ENCODE measurements at regions not wholly inside any gene's neighbourhood (a gene's known extent, or its start where the extent isn't known, plus 50 kb on each side); places are given as distances from the start of the nearest gene placed in this dataset.

- Histone ChIP-seq H3K4me3 (ENCODE audit: low read length in 2 of 2) (no peak overlapping the region), H3K36me3 (ENCODE audit: control insufficient read depth in 2 of 2, insufficient read depth in 2 of 2, low read length in 2 of 2) (no peaks in the 10 kb centered on the region), H3K27me3 (ENCODE audit: control insufficient read depth in 2 of 2, insufficient read depth in 2 of 2, low read length in 2 of 2) (no peaks in the 10 kb centered on the region), H3K9ac (ENCODE audit: low read depth in 1 of 2, low read length in 2 of 2) (no peak overlapping the region), H3K4me1 (ENCODE audit: control insufficient read depth in 2 of 2, insufficient read depth in 2 of 2, low read length in 2 of 2) (no peaks in the 10 kb centered on the region), H3K9me3 (ENCODE audit: control insufficient read depth in 2 of 2, low read length in 2 of 2) (no peaks in the 10 kb centered on the region), H3K27ac (ENCODE audit: low read depth in 2 of 2, low read length in 2 of 2) (no peak overlapping the region)
These were observed 337.3 kb upstream of the ARRDC4 start for GRCh38 chr15:97623091-97623661.

DNA sequence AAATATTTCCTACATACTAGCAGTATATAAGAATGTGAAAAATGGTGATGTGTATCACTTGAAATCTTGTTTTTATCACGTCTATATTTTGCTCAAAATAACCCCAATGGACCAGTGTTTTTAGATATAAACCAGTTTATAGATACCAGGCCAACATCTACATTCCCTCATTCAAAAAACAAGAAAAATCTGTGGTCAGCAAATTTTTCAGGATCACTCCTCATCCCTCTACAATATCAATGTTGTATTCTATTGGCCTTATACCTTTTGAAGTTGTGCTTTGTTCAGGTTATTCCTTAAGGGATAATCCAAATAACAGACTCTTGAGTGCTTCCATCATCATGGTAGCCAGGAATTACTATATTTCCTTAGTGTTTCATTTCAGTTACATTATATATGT lies 332.9 kb upstream of the ARRDC4 start:
- H3K27me3 ChIP-seq (ENCODE audit: control insufficient read depth in 2 of 2, insufficient read depth in 2 of 2, low read length in 2 of 2) = no peaks in the 10 kb centered on the region
- no peaks in the 10 kb centered on the region for H3K9me3 ChIP-seq (ENCODE audit: control insufficient read depth in 2 of 2, low read length in 2 of 2)
- H3K9ac ChIP-seq (ENCODE audit: low read depth in 1 of 2, low read length in 2 of 2) = no peak overlapping the region
- no peaks in the 10 kb centered on the region for H3K36me3 ChIP-seq (ENCODE audit: control insufficient read depth in 2 of 2, insufficient read depth in 2 of 2, low read length in 2 of 2)
- H3K4me1 ChIP-seq (ENCODE audit: control insufficient read depth in 2 of 2, insufficient read depth in 2 of 2, low read length in 2 of 2) = no peaks in the 10 kb centered on the region
- no peak overlapping the region for H3K4me3 ChIP-seq (ENCODE audit: low read length in 2 of 2)
- H3K27ac ChIP-seq (ENCODE audit: low read depth in 2 of 2, low read length in 2 of 2) = no peak overlapping the region

DNA sequence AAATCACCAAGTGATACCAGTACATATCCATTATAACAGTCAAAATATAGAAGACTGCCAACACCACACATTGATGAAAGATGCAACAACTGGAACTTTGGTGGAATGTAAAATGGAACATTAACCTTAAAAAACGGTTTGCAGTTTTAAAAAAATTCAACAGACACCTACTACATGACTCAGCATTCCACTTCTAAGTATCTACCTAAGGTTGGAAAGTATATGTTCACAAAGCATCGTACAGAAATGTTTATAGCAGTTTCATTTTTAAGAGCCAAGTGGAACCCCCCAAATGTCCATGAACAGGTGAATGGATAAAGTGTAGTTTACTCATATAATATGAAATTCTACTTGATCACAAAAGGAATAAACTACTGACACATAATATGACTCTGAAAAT lies 314.7 kb upstream of the ARRDC4 start:
- no peaks in the 10 kb centered on the region for H3K9me3 ChIP-seq (ENCODE audit: control insufficient read depth in 2 of 2, low read length in 2 of 2)
- no peak overlapping the region for H3K9ac ChIP-seq (ENCODE audit: low read depth in 1 of 2, low read length in 2 of 2)
- no peaks in the 10 kb centered on the region for H3K36me3 ChIP-seq (ENCODE audit: control insufficient read depth in 2 of 2, insufficient read depth in 2 of 2, low read length in 2 of 2)
- H3K27me3 ChIP-seq (ENCODE audit: control insufficient read depth in 2 of 2, insufficient read depth in 2 of 2, low read length in 2 of 2) = no peaks in the 10 kb centered on the region
- no peaks in the 10 kb centered on the region for H3K4me1 ChIP-seq (ENCODE audit: control insufficient read depth in 2 of 2, insufficient read depth in 2 of 2, low read length in 2 of 2)
- no peak overlapping the region for H3K4me3 ChIP-seq (ENCODE audit: low read length in 2 of 2)
- H3K27ac ChIP-seq (ENCODE audit: low read depth in 2 of 2, low read length in 2 of 2) = no peak overlapping the region

GRCh38 chr15:97648728-97649127 lies 311.8 kb upstream of the ARRDC4 start:
- Histone ChIP-seq H3K27me3 (ENCODE audit: control insufficient read depth in 2 of 2, insufficient read depth in 2 of 2, low read length in 2 of 2) (no peaks in the 10 kb centered on the region), H3K9ac (ENCODE audit: low read depth in 1 of 2, low read length in 2 of 2) (no peak overlapping the region), H3K36me3 (ENCODE audit: control insufficient read depth in 2 of 2, insufficient read depth in 2 of 2, low read length in 2 of 2) (no peaks in the 10 kb centered on the region), H3K4me1 (ENCODE audit: control insufficient read depth in 2 of 2, insufficient read depth in 2 of 2, low read length in 2 of 2) (peaks cover 0 to 4% of the 10 kb centered on the region in 2 donors), H3K9me3 (ENCODE audit: control insufficient read depth in 2 of 2, low read length in 2 of 2) (no peaks in the 10 kb centered on the region), H3K27ac (ENCODE audit: low read depth in 2 of 2, low read length in 2 of 2) (no peak overlapping the region), H3K4me3 (ENCODE audit: low read length in 2 of 2) (no peak overlapping the region)

DNA sequence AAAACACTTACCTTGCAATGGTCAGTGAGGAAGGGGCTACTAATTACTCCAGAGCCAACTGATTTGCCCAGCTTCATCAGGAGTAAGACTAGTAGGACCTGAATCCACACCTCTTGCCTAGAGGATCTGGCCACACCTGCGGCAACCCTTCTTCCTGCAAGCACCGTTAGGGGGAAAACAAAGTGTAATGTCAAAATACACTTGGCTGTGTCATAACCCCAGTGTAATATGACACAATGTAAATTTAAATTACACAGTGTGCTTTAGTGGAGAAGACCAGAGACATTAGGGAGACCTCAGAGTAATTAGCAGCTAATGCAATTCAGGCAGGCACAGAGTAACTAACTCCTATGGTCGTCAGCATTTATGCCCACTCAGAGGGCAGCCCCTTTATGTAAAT lies 308.5 kb upstream of the ARRDC4 start:
- no peak overlapping the region for H3K9ac ChIP-seq (ENCODE audit: low read depth in 1 of 2, low read length in 2 of 2)
- H3K27ac ChIP-seq (ENCODE audit: low read depth in 2 of 2, low read length in 2 of 2) = no peak overlapping the region
- no peak overlapping the region for H3K4me3 ChIP-seq (ENCODE audit: low read length in 2 of 2)
- H3K4me1 ChIP-seq (ENCODE audit: control insufficient read depth in 2 of 2, insufficient read depth in 2 of 2, low read length in 2 of 2) = peaks cover 0 to 4% of the 10 kb centered on the region in 2 donors
- peaks cover 0 to 3% of the 10 kb centered on the region in 2 donors for H3K27me3 ChIP-seq (ENCODE audit: control insufficient read depth in 2 of 2, insufficient read depth in 2 of 2, low read length in 2 of 2)
- no peaks in the 10 kb centered on the region for H3K9me3 ChIP-seq (ENCODE audit: control insufficient read depth in 2 of 2, low read length in 2 of 2)
- H3K36me3 ChIP-seq (ENCODE audit: control insufficient read depth in 2 of 2, insufficient read depth in 2 of 2, low read length in 2 of 2) = no peaks in the 10 kb centered on the region

- H3K27me3 ChIP-seq (ENCODE audit: control insufficient read depth in 2 of 2, insufficient read depth in 2 of 2, low read length in 2 of 2) = peaks cover 0 to 3% of the 10 kb centered on the region in 2 donors
- H3K9me3 ChIP-seq (ENCODE audit: control insufficient read depth in 2 of 2, low read length in 2 of 2) = no peaks in the 10 kb centered on the region
- H3K9ac ChIP-seq (ENCODE audit: low read depth in 1 of 2, low read length in 2 of 2) = peak overlapping the region in 1 of 2 donors; percentile 43
- peaks cover 0 to 4% of the 10 kb centered on the region in 2 donors for H3K4me1 ChIP-seq (ENCODE audit: control insufficient read depth in 2 of 2, insufficient read depth in 2 of 2, low read length in 2 of 2)
- H3K36me3 ChIP-seq (ENCODE audit: control insufficient read depth in 2 of 2, insufficient read depth in 2 of 2, low read length in 2 of 2) = no peaks in the 10 kb centered on the region
- peak overlapping the region; percentile 49 for H3K4me3 ChIP-seq (ENCODE audit: low read length in 2 of 2)
- no peak overlapping the region for H3K27ac ChIP-seq (ENCODE audit: low read depth in 2 of 2, low read length in 2 of 2)
These were observed 307.8 kb upstream of the ARRDC4 start for GRCh38 chr15:97652700-97653167.

- Histone ChIP-seq H3K27me3 (ENCODE audit: control insufficient read depth in 2 of 2, insufficient read depth in 2 of 2, low read length in 2 of 2) (peaks cover 0 to 3% of the 10 kb centered on the region in 2 donors), H3K4me3 (ENCODE audit: low read length in 2 of 2) (no peak overlapping the region), H3K9ac (ENCODE audit: low read depth in 1 of 2, low read length in 2 of 2) (no peak overlapping the region), H3K9me3 (ENCODE audit: control insufficient read depth in 2 of 2, low read length in 2 of 2) (no peaks in the 10 kb centered on the region), H3K4me1 (ENCODE audit: control insufficient read depth in 2 of 2, insufficient read depth in 2 of 2, low read length in 2 of 2) (peaks cover 0 to 4% of the 10 kb centered on the region in 2 donors), H3K36me3 (ENCODE audit: control insufficient read depth in 2 of 2, insufficient read depth in 2 of 2, low read length in 2 of 2) (no peaks in the 10 kb centered on the region), H3K27ac (ENCODE audit: low read depth in 2 of 2, low read length in 2 of 2) (no peak overlapping the region)
These were observed 306.6 kb upstream of the ARRDC4 start for GRCh38 chr15:97653896-97654295.

- H3K9ac ChIP-seq (ENCODE audit: low read depth in 1 of 2, low read length in 2 of 2) = no peak overlapping the region
- peaks cover 0 to 4% of the 10 kb centered on the region in 2 donors for H3K4me1 ChIP-seq (ENCODE audit: control insufficient read depth in 2 of 2, insufficient read depth in 2 of 2, low read length in 2 of 2)
- H3K27ac ChIP-seq (ENCODE audit: low read depth in 2 of 2, low read length in 2 of 2) = no peak overlapping the region
- H3K36me3 ChIP-seq (ENCODE audit: control insufficient read depth in 2 of 2, insufficient read depth in 2 of 2, low read length in 2 of 2) = no peaks in the 10 kb centered on the region
- H3K27me3 ChIP-seq (ENCODE audit: control insufficient read depth in 2 of 2, insufficient read depth in 2 of 2, low read length in 2 of 2) = peaks cover 0 to 3% of the 10 kb centered on the region in 2 donors
- no peaks in the 10 kb centered on the region for H3K9me3 ChIP-seq (ENCODE audit: control insufficient read depth in 2 of 2, low read length in 2 of 2)
- no peak overlapping the region for H3K4me3 ChIP-seq (ENCODE audit: low read length in 2 of 2)
These were observed 305.9 kb upstream of the ARRDC4 start for GRCh38 chr15:97654481-97655076.

DNA sequence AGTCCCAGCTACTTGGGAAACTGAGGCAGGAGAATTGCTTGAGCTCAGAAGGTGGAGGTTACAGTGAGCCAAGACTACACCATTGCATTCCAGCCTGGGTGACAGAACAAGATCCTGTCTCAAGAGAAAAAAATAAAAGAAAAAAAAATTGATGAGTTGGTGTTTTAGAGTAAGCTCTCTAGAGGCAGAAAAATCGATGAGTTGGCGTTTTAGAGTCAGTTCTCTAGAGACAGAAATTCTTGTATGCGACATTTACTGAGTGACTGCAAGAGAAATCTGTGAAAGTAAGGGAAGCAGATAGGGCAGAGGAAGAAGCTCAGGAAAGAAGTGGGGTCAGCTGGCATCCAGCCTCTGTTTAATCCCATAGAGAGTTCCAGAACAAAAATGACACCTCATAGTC lies 298.7 kb upstream of the ARRDC4 start:
- no peaks in the 10 kb centered on the region for H3K9me3 ChIP-seq (ENCODE audit: control insufficient read depth in 2 of 2, low read length in 2 of 2)

GRCh38 chr15:97672586-97672985 lies 287.9 kb upstream of the ARRDC4 start:
- Histone ChIP-seq H3K27ac (ENCODE audit: low read depth in 2 of 2, low read length in 2 of 2) (no peak overlapping the region), H3K36me3 (ENCODE audit: control insufficient read depth in 2 of 2, insufficient read depth in 2 of 2, low read length in 2 of 2) (no peaks in the 10 kb centered on the region), H3K4me1 (ENCODE audit: control insufficient read depth in 2 of 2, insufficient read depth in 2 of 2, low read length in 2 of 2) (no peaks in the 10 kb centered on the region), H3K9ac (ENCODE audit: low read depth in 1 of 2, low read length in 2 of 2) (no peak overlapping the region), H3K9me3 (ENCODE audit: control insufficient read depth in 2 of 2, low read length in 2 of 2) (no peaks in the 10 kb centered on the region), H3K4me3 (ENCODE audit: low read length in 2 of 2) (no peak overlapping the region), H3K27me3 (ENCODE audit: control insufficient read depth in 2 of 2, insufficient read depth in 2 of 2, low read length in 2 of 2) (no peaks in the 10 kb centered on the region)

More for the DNA sequence above, 298.7 kb upstream of the ARRDC4 start:
- Histone ChIP-seq H3K27ac (ENCODE audit: low read depth in 2 of 2, low read length in 2 of 2) (no peak overlapping the region), H3K9ac (ENCODE audit: low read depth in 1 of 2, low read length in 2 of 2) (no peak overlapping the region), H3K4me3 (ENCODE audit: low read length in 2 of 2) (no peak overlapping the region), H3K27me3 (ENCODE audit: control insufficient read depth in 2 of 2, insufficient read depth in 2 of 2, low read length in 2 of 2) (no peaks in the 10 kb centered on the region), H3K4me1 (ENCODE audit: control insufficient read depth in 2 of 2, insufficient read depth in 2 of 2, low read length in 2 of 2) (no peaks in the 10 kb centered on the region), H3K36me3 (ENCODE audit: control insufficient read depth in 2 of 2, insufficient read depth in 2 of 2, low read length in 2 of 2) (no peaks in the 10 kb centered on the region)
